ENCODE measurements at regions not wholly inside any gene's neighbourhood (a gene's known extent, or its start where the extent isn't known, plus 50 kb on each side); places are given as distances from the start of the nearest gene placed in this dataset.

DNA sequence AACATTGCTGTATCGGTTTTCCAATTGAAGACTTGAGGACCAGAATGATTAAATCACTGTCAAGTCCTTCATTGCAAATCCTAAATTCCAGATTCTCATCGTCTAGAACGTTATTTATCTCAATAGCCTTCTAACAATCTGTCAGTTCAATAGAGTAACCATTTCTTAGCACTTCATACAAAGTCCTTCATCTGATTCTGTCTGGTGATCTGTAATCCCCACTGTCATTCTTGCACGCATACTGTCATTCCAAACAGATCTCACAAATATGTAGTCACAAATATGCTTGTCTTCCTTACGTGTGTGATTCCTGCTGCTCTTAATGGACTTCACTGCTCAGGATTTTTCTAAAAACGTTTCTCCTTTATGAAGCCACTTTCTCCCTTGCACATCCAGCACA is 1197.5 kb downstream of the EFNB2 start:
- TF ChIP-seq POLR2A (IDR thresholded peaks at IDR 0.05; ENCODE audit: low read depth) = no peak
- TF ChIP-seq, protein P1, sequence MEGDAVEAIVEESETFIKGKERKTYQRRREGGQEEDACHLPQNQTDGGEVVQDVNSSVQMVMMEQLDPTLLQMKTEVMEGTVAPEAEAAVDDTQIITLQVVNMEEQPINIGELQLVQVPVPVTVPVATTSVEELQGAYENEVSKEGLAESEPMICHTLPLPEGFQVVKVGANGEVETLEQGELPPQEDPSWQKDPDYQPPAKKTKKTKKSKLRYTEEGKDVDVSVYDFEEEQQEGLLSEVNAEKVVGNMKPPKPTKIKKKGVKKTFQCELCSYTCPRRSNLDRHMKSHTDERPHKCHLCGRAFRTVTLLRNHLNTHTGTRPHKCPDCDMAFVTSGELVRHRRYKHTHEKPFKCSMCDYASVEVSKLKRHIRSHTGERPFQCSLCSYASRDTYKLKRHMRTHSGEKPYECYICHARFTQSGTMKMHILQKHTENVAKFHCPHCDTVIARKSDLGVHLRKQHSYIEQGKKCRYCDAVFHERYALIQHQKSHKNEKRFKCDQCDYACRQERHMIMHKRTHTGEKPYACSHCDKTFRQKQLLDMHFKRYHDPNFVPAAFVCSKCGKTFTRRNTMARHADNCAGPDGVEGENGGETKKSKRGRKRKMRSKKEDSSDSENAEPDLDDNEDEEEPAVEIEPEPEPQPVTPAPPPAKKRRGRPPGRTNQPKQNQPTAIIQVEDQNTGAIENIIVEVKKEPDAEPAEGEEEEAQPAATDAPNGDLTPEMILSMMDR (IDR thresholded peaks at IDR 0.05) = no peak
- TF ChIP-seq POLR2AphosphoS5 (IDR thresholded peaks at IDR 0.05) = no peak
- no peak for TF ChIP-seq EP300 (IDR thresholded peaks at IDR 0.05)
- intact Hi-C loops (cut with DNase I) = loop anchor here (10.0 kb wide), 1 partner anchor 107 kb away; no protein-coding TSS in a partner anchor
- 46% methylated on average over 6 of the region's 6 CpGs for WGBS

DNA sequence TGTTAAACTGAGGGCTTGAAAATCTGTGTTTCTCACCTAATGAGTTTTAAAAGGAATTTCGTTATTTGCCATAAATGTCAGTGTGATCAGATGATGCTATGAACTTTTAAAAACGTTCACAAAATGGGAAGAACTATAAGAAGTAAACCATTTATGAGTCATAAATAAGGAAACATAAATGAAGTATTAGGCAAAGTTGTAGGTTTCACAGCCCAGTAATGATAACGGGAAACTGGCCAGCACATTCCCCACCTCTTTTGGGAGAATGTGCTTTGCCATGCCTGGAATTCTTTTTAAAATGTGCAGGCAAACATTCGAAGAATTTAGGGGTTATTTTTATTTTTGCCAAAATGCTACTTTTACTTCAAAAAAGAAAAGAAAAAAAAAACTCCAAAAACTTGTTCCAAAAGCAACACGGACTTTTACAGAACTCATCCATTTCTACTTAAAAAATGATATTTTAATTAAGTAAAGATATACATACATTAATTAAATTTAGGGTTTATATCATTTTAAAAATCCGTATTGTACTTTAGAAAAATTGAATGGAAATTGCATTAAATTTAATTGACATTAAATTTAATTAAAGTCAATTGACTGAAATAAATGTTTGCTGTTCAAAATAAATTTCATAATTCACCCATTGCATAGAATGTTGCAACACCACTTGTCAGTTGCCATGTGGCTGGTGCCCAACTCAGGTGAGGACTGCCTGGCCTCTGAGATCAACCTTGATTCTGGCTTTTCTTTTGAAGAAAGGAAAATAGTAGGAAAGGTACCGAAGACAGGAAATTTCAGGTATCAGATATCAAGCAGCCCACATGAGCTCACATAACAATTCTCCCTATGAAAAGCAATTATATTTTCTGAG is 1198.5 kb downstream of the EFNB2 start:
- no peak overlapping the region for H3K4me3 ChIP-seq
- WGBS = 77% methylated on average over 7 of the region's 7 CpGs
- no peaks in the 10 kb centered on the region for H3K27me3 ChIP-seq
- H3K4me1 ChIP-seq = peaks cover 0 to 20% (median 15%) of the 10 kb centered on the region in 4 donors
- no peak overlapping the region for H3K27ac ChIP-seq (replicated peaks in 1 of 4)
- no peak for DNase-seq (ENCODE audit: extremely low spot score)
- no peaks in the 10 kb centered on the region for H3K36me3 ChIP-seq
- intact Hi-C loops (cut with DNase I) = loop anchor here (10.0 kb wide), 1 partner anchor 108 kb away; no protein-coding TSS in a partner anchor
- H3K9me3 ChIP-seq = no peaks in the 10 kb centered on the region
- TF ChIP-seq POLR2A (IDR thresholded peaks at IDR 0.05; ENCODE audit: low read depth) = no peak
- no peak for TF ChIP-seq POLR2AphosphoS5 (IDR thresholded peaks at IDR 0.05)
- TF ChIP-seq, protein P1 (IDR thresholded peaks at IDR 0.05) = no peak

More for the DNA sequence above, 1197.5 kb downstream of the EFNB2 start:
- no peak for DNase-seq (ENCODE audit: extremely low spot score)
- H3K27ac ChIP-seq (replicated peaks in 1 of 4) = no peak overlapping the region
- peaks cover 0 to 25% (median 16%) of the 10 kb centered on the region in 4 donors for H3K4me1 ChIP-seq
- no peak overlapping the region for H3K4me3 ChIP-seq
- H3K9me3 ChIP-seq = no peaks in the 10 kb centered on the region
- H3K27me3 ChIP-seq = no peaks in the 10 kb centered on the region
- H3K36me3 ChIP-seq = no peaks in the 10 kb centered on the region

DNA sequence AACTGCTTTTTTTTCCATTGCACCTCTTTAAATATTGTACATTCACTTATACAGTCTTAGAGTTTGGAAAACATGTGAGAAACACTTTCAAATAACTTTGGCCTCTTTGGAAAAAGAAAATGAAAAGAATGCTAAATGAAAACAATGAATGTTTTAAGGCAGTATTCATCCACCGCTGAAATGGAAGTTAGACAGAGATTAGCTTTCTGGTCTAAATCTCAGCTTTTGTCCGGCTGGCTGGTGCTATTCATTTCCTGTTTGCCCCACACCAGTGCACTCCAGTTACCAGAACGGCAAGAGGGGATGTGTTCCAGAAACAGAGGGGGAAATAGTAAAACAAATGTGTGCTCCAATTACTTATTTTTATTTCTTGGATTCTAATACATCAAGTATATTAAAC is 1201.3 kb downstream of the EFNB2 start:
- TF ChIP-seq EP300 (IDR thresholded peaks at IDR 0.05) (no peak), POLR2AphosphoS5 (IDR thresholded peaks at IDR 0.05) (no peak), POLR2A (IDR thresholded peaks at IDR 0.05; ENCODE audit: low read depth) (no peak)
- TF ChIP-seq, protein P1 (IDR thresholded peaks at IDR 0.05) = no peak
- WGBS = 29% methylated on average over 3 of the region's 3 CpGs
- intact Hi-C loops (cut with DNase I) = loop anchor here (10.0 kb wide), 1 partner anchor 111 kb away; no protein-coding TSS in a partner anchor

DNA sequence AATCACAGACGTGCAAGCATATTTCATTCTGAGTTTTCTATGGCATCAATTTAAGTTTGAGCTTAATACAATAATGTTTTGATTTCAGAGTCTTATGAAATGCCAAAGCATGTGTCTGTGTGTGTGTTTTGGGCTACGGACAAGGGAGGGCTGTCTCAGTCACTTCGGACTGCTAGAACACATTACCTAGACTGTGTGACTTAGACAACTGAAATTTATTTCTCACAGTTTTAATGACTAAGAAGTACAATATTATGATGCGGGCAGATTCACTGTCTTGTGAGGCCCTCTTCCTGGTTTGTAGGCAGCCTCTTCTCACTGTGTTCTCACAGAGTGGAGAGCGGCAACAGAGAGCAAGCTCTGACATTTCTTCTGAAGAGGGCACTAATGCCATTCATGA is 1202.0 kb downstream of the EFNB2 start:
- H3K27me3 ChIP-seq = no peaks in the 10 kb centered on the region
- intact Hi-C loops (cut with DNase I) = loop anchor here (10.0 kb wide), 1 partner anchor 111 kb away; no protein-coding TSS in a partner anchor

More for the DNA sequence above, 1201.3 kb downstream of the EFNB2 start:
- Histone ChIP-seq H3K9me3 (no peaks in the 10 kb centered on the region), H3K4me3 (no peak overlapping the region), H3K27me3 (no peaks in the 10 kb centered on the region), H3K27ac (replicated peaks in 1 of 4) (peak overlapping the region in 1 of 4 donors; percentile 13), H3K36me3 (no peaks in the 10 kb centered on the region), H3K4me1 (peaks cover 0 to 20% (median 15%) of the 10 kb centered on the region in 4 donors)
- no peak for DNase-seq (ENCODE audit: extremely low spot score)

More for the DNA sequence above, 1202.0 kb downstream of the EFNB2 start:
- peaks cover 0 to 20% (median 15%) of the 10 kb centered on the region in 4 donors for H3K4me1 ChIP-seq
- H3K27ac ChIP-seq (replicated peaks in 1 of 4) = peak overlapping the region in 1 of 4 donors; percentile 13
- WGBS = 90% methylated on average over 5 of the region's 5 CpGs
- no peak for DNase-seq (ENCODE audit: extremely low spot score)
- no peak for TF ChIP-seq POLR2AphosphoS5 (IDR thresholded peaks at IDR 0.05)
- no peak for TF ChIP-seq POLR2A (IDR thresholded peaks at IDR 0.05; ENCODE audit: low read depth)
- TF ChIP-seq, protein P1 (IDR thresholded peaks at IDR 0.05) = no peak
- no peak for TF ChIP-seq EP300 (IDR thresholded peaks at IDR 0.05)
- H3K9me3 ChIP-seq = no peaks in the 10 kb centered on the region
- H3K36me3 ChIP-seq = no peaks in the 10 kb centered on the region
- H3K4me3 ChIP-seq = no peak overlapping the region

All from esophagus muscularis mucosa (tissue), 4 donors.